Transverse colon (tissue), 3 donors: ENCODE measurements at regions not wholly inside any gene's neighbourhood (a gene's known extent, or its start where the extent isn't known, plus 50 kb on each side); places are given as distances from the start of the nearest gene placed in this dataset.

Source experiments
- CTCF ChIP-seq, 5 experiments: fragments of 200-600 bp in 3 of 5; fragments of 450-650 bp in 2 of 5; sonication (generic) in 3 of 5; IDR thresholded peaks; 1 replicate in 2 of 5; 2 replicates in 3 of 5; pipeline ENCODE4 v1.5.1; 2016 to 2017; ENCODE audit warnings: antibody characterized with exemption in 5 of 5, inconsistent platforms in 3 of 5, mild to moderate bottlenecking in 2 of 5, moderate library complexity in 1 of 5
- EP300 ChIP-seq: sonication (generic); formaldehyde crosslinking; IDR thresholded peaks from one replicate; pipeline ENCODE4 v1.6.1; 2017; ENCODE audit warnings: antibody characterized with exemption, low read depth

- TF ChIP-seq CTCF (IDR thresholded peaks at IDR 0.05) = no peak
- no peak for TF ChIP-seq EP300
Observed at GRCh38 chr3:166637984-166638530, 742.0 kb downstream of the ZBBX start.
